GM19455 (cell line): ENCODE measurements at regions not wholly inside any gene's neighbourhood (a gene's known extent, or its start where the extent isn't known, plus 50 kb on each side); places are given as distances from the start of the nearest gene placed in this dataset.

Source experiments
- ATAC-seq: cut with Tn5 transposase; IDR thresholded peaks from one replicate; pipeline ENCODE4 v1.9.1; 2021; ENCODE audit not compliant: unreplicated experiment

GRCh38 chr13:39892721-39893685 is 237.5 kb downstream of the COG6 start:
- ATAC-seq = no peak

- ATAC-seq = no peak
Measured at GRCh38 chr13:39893808-39894207, 238.3 kb downstream of the COG6 start.

- ATAC-seq = no peak
Measured at GRCh38 chr13:39894586-39894985, 239.1 kb downstream of the COG6 start.

- ATAC-seq = no peak
Measured at GRCh38 chr13:39895254-39895653, 239.8 kb downstream of the COG6 start.

GRCh38 chr13:39897636-39898035 is 242.2 kb downstream of the COG6 start:
- ATAC-seq = no peak

GRCh38 chr13:39900106-39900750 is 244.8 kb downstream of the COG6 start:
- ATAC-seq = no peak

- ATAC-seq = no peak
Measured at GRCh38 chr13:39904959-39905358, 249.5 kb downstream of the COG6 start.

GRCh38 chr13:39909634-39910033 is 254.2 kb downstream of the COG6 start:
- no peak for ATAC-seq

GRCh38 chr13:39910041-39910440 is 254.6 kb downstream of the COG6 start:
- no peak for ATAC-seq

- ATAC-seq = no peak
Measured at GRCh38 chr13:39910833-39911232, 255.4 kb downstream of the COG6 start.

- no peak for ATAC-seq
Measured at GRCh38 chr13:39913339-39913738, 257.9 kb downstream of the COG6 start.

GRCh38 chr13:39913928-39914327 is 258.5 kb downstream of the COG6 start:
- no peak for ATAC-seq

GRCh38 chr13:39915418-39915817 is 260.0 kb downstream of the COG6 start:
- no peak for ATAC-seq

GRCh38 chr13:39916330-39916729 is 260.9 kb downstream of the COG6 start:
- no peak for ATAC-seq

- ATAC-seq = no peak
Measured at GRCh38 chr13:39918620-39919236, 263.3 kb downstream of the COG6 start.

- no peak for ATAC-seq
Measured at GRCh38 chr13:39920613-39921012, 265.2 kb downstream of the COG6 start.

- no peak for ATAC-seq
Measured at GRCh38 chr13:39926345-39926744, 270.9 kb downstream of the COG6 start.

- ATAC-seq = no peak
Measured at GRCh38 chr13:39928261-39928660, 272.8 kb downstream of the COG6 start.

- ATAC-seq = no peak
Measured at GRCh38 chr13:39929583-39929982, 274.1 kb downstream of the COG6 start.

- ATAC-seq = no peak
Measured at GRCh38 chr13:39930060-39930459, 274.6 kb downstream of the COG6 start.

GRCh38 chr13:39930544-39931444 is 275.3 kb downstream of the COG6 start:
- ATAC-seq = no peak
